ENCODE measurements at regions not wholly inside any gene's neighbourhood (a gene's known extent, or its start where the extent isn't known, plus 50 kb on each side); places are given as distances from the start of the nearest gene placed in this dataset.
"Not testable (repeated sequence)": the region's sequence is repeated elsewhere in the genome, so short reads cannot be mapped to it uniquely, and the experiment has no call there.

GRCh38 chr3:177463863-177464262, 266.6 kb upstream of the TBL1XR1 start:
- Histone ChIP-seq H3K36me3 (ENCODE audit: insufficient read depth, low read length) (no peaks in the 10 kb centered on the region), H3K9me2 (replicated peaks; ENCODE audit: low read depth, low read length) (no peaks in the 10 kb centered on the region), H3K9me3 (ENCODE audit: insufficient read depth, low read depth, low read length) (no peaks in the 10 kb centered on the region), H3K4me1 (ENCODE audit: insufficient read depth, low read length, poor library complexity, severe bottlenecking) (peaks cover 3% of the 10 kb centered on the region), H3K4me3 (ENCODE audit: low read length, poor library complexity, severe bottlenecking) (no peak overlapping the region), H3K9ac (ENCODE audit: low read depth, low read length, poor library complexity, severe bottlenecking) (no peak overlapping the region), H3K79me2 (ENCODE audit: insufficient read depth, low read length) (no peaks in the 10 kb centered on the region), H2AFZ (ENCODE audit: low read length) (no peak overlapping the region), H4K20me1 (ENCODE audit: insufficient read depth, low read length, poor library complexity, severe bottlenecking) (no peaks in the 10 kb centered on the region), H3K27me3 (ENCODE audit: insufficient read depth, low read length, poor library complexity, severe bottlenecking) (no peaks in the 10 kb centered on the region), H3F3A (ENCODE audit: low read depth) (no peaks in the 10 kb centered on the region), H3K4me2 (ENCODE audit: low read depth, low read length, poor library complexity, severe bottlenecking) (no peak overlapping the region)
- no peak for TF ChIP-seq EZH2phosphoT487 (IDR thresholded peaks at IDR 0.05; ENCODE audit: borderline replicate concordance)

- peaks cover 3% of the 10 kb centered on the region for H3K4me1 ChIP-seq (ENCODE audit: insufficient read depth, low read length, poor library complexity, severe bottlenecking)
- H3K4me3 ChIP-seq (ENCODE audit: low read length, poor library complexity, severe bottlenecking) = no peak overlapping the region
- no peak overlapping the region for H2AFZ ChIP-seq (ENCODE audit: low read length)
- no peaks in the 10 kb centered on the region for H4K20me1 ChIP-seq (ENCODE audit: insufficient read depth, low read length, poor library complexity, severe bottlenecking)
- TF ChIP-seq EZH2phosphoT487 (IDR thresholded peaks at IDR 0.05; ENCODE audit: borderline replicate concordance) (no peak), CTCF (conservative IDR thresholded peaks at IDR 0.05; ENCODE audit: low read length) (no peak)
- no peak overlapping the region for H3K4me2 ChIP-seq (ENCODE audit: low read depth, low read length, poor library complexity, severe bottlenecking)
- H3K79me2 ChIP-seq (ENCODE audit: insufficient read depth, low read length) = no peaks in the 10 kb centered on the region
- no peaks in the 10 kb centered on the region for H3K36me3 ChIP-seq (ENCODE audit: insufficient read depth, low read length)
- no peaks in the 10 kb centered on the region for H3K9me2 ChIP-seq (replicated peaks; ENCODE audit: low read depth, low read length)
- H3F3A ChIP-seq (ENCODE audit: low read depth) = no peaks in the 10 kb centered on the region
- H3K9me3 ChIP-seq (ENCODE audit: insufficient read depth, low read depth, low read length) = no peaks in the 10 kb centered on the region
- no peak overlapping the region for H3K9ac ChIP-seq (ENCODE audit: low read depth, low read length, poor library complexity, severe bottlenecking)
- H3K27me3 ChIP-seq (ENCODE audit: insufficient read depth, low read length, poor library complexity, severe bottlenecking) = no peaks in the 10 kb centered on the region
Observed at GRCh38 chr3:177464392-177465256, 267.3 kb upstream of the TBL1XR1 start.

- no peaks in the 10 kb centered on the region for H3K27me3 ChIP-seq (ENCODE audit: insufficient read depth, low read length, poor library complexity, severe bottlenecking)
- no peaks in the 10 kb centered on the region for H4K20me1 ChIP-seq (ENCODE audit: insufficient read depth, low read length, poor library complexity, severe bottlenecking)
- H3K9me3 ChIP-seq (ENCODE audit: insufficient read depth, low read depth, low read length) = no peaks in the 10 kb centered on the region
- TF ChIP-seq CTCF (conservative IDR thresholded peaks at IDR 0.05; ENCODE audit: low read length) = no peak
- no peak for TF ChIP-seq EZH2phosphoT487 (IDR thresholded peaks at IDR 0.05; ENCODE audit: borderline replicate concordance)
- no peak overlapping the region for H3K4me3 ChIP-seq (ENCODE audit: low read length, poor library complexity, severe bottlenecking)
- H3K9ac ChIP-seq (ENCODE audit: low read depth, low read length, poor library complexity, severe bottlenecking) = no peak overlapping the region
- H3K36me3 ChIP-seq (ENCODE audit: insufficient read depth, low read length) = no peaks in the 10 kb centered on the region
- H3K9me2 ChIP-seq (replicated peaks; ENCODE audit: low read depth, low read length) = no peaks in the 10 kb centered on the region
- peaks cover 3% of the 10 kb centered on the region for H3K4me1 ChIP-seq (ENCODE audit: insufficient read depth, low read length, poor library complexity, severe bottlenecking)
- H3F3A ChIP-seq (ENCODE audit: low read depth) = no peaks in the 10 kb centered on the region
- H3K79me2 ChIP-seq (ENCODE audit: insufficient read depth, low read length) = no peaks in the 10 kb centered on the region
- H3K4me2 ChIP-seq (ENCODE audit: low read depth, low read length, poor library complexity, severe bottlenecking) = no peak overlapping the region
- no peak overlapping the region for H2AFZ ChIP-seq (ENCODE audit: low read length)
Observed at GRCh38 chr3:177465257-177465642, 268.0 kb upstream of the TBL1XR1 start.

- no peaks in the 10 kb centered on the region for H4K20me1 ChIP-seq (ENCODE audit: insufficient read depth, low read length, poor library complexity, severe bottlenecking)
- H3K4me3 ChIP-seq (ENCODE audit: low read length, poor library complexity, severe bottlenecking) = no peak overlapping the region
- H3K27me3 ChIP-seq (ENCODE audit: insufficient read depth, low read length, poor library complexity, severe bottlenecking) = no peaks in the 10 kb centered on the region
- no peaks in the 10 kb centered on the region for H3K36me3 ChIP-seq (ENCODE audit: insufficient read depth, low read length)
- H3F3A ChIP-seq (ENCODE audit: low read depth) = no peaks in the 10 kb centered on the region
- no peaks in the 10 kb centered on the region for H3K79me2 ChIP-seq (ENCODE audit: insufficient read depth, low read length)
- no peak overlapping the region for H3K9ac ChIP-seq (ENCODE audit: low read depth, low read length, poor library complexity, severe bottlenecking)
- no peak overlapping the region for H2AFZ ChIP-seq (ENCODE audit: low read length)
- peaks cover 3% of the 10 kb centered on the region for H3K4me1 ChIP-seq (ENCODE audit: insufficient read depth, low read length, poor library complexity, severe bottlenecking)
- TF ChIP-seq EZH2phosphoT487 (IDR thresholded peaks at IDR 0.05; ENCODE audit: borderline replicate concordance) (no peak), CTCF (conservative IDR thresholded peaks at IDR 0.05; ENCODE audit: low read length) (no peak)
- H3K9me2 ChIP-seq (replicated peaks; ENCODE audit: low read depth, low read length) = no peaks in the 10 kb centered on the region
- H3K9me3 ChIP-seq (ENCODE audit: insufficient read depth, low read depth, low read length) = no peaks in the 10 kb centered on the region
- no peak overlapping the region for H3K4me2 ChIP-seq (ENCODE audit: low read depth, low read length, poor library complexity, severe bottlenecking)
Observed at GRCh38 chr3:177466074-177466473, 268.8 kb upstream of the TBL1XR1 start.

GRCh38 chr3:177466622-177467021, 269.3 kb upstream of the TBL1XR1 start:
- not testable (repeated sequence) for H3K27me3 ChIP-seq (ENCODE audit: insufficient read depth, low read length, poor library complexity, severe bottlenecking); H3K4me1 ChIP-seq (ENCODE audit: insufficient read depth, low read length, poor library complexity, severe bottlenecking); H3K9ac ChIP-seq (ENCODE audit: low read depth, low read length, poor library complexity, severe bottlenecking); H3K4me3 ChIP-seq (ENCODE audit: low read length, poor library complexity, severe bottlenecking); H4K20me1 ChIP-seq (ENCODE audit: insufficient read depth, low read length, poor library complexity, severe bottlenecking); H3K4me2 ChIP-seq (ENCODE audit: low read depth, low read length, poor library complexity, severe bottlenecking); H3K9me2 ChIP-seq (replicated peaks; ENCODE audit: low read depth, low read length); H3K36me3 ChIP-seq (ENCODE audit: insufficient read depth, low read length); H3F3A ChIP-seq (ENCODE audit: low read depth); H2AFZ ChIP-seq (ENCODE audit: low read length); H3K79me2 ChIP-seq (ENCODE audit: insufficient read depth, low read length); H3K9me3 ChIP-seq (ENCODE audit: insufficient read depth, low read depth, low read length)

Data from Loucy (cell line).